HG03565 (cell line): ENCODE measurements at regions not wholly inside any gene's neighbourhood (a gene's known extent, or its start where the extent isn't known, plus 50 kb on each side); places are given as distances from the start of the nearest gene placed in this dataset.
"Not testable (repeated sequence)": the region's sequence is repeated elsewhere in the genome, so short reads cannot be mapped to it uniquely, and the experiment has no call there.

ENCODE experiments used
- ATAC-seq: cut with Tn5 transposase; IDR thresholded peaks from one replicate; pipeline ENCODE4 v1.9.1; 2021; ENCODE audit warnings: mild to moderate bottlenecking, moderate library complexity; ENCODE audit not compliant: unreplicated experiment

DNA sequence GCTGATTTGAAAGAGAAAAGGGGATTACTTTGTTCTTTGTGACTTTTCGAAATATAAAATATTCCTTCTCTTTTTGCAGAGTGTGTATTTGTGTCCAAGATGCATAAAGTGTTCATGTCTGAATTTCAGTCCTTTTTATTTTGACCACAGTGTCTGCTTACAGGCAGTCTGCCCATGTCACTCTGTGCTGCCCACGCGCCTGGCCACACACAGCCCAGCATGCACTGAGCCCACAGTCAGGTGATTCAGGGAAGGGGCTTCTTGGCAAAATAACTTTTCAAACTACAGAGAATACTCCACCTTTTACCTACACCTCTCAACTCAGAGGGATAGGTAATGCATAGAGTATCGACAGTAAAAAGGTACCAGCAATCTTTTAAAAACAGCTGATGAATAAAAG, 142.5 kb upstream of the TRPC4 start:
- no peak for ATAC-seq

DNA sequence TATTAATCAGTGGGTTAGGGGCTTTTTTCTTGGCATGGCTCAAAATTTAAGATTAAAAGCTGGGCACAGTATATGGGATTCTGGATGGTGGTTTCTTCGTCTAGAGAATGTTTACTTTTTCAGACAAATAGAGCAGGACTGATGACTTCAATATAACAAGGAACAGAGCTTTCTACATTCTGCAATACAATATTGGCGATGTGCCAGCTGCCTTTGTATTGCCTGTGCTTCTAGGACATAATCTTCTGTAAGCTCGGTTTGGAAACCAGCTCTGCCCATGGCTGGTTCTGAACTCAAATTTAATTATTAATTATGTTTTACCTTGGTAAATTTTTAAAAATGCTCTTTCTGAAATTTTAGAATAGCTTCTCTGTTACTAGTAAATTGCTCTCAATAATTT, 139.1 kb upstream of the TRPC4 start:
- no peak for ATAC-seq

DNA sequence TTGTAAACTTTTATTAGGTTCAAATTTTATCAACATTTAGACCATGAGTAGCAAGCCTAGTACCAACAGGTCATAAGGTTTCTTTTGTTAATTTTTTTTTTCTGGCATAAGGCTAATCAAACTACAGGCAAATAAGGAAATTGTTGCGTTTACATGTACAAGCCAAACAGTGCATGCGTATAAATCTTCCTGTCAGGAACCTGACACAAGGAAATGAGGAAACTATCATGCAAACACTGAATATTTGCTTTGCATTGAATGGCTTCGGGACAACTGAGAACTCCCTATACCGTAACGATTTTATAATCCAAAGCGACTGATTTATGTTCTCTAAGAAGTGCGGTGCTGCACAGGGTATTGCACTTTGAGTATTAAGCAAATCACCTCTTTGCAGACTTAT, 133.0 kb upstream of the TRPC4 start:
- no peak for ATAC-seq

DNA sequence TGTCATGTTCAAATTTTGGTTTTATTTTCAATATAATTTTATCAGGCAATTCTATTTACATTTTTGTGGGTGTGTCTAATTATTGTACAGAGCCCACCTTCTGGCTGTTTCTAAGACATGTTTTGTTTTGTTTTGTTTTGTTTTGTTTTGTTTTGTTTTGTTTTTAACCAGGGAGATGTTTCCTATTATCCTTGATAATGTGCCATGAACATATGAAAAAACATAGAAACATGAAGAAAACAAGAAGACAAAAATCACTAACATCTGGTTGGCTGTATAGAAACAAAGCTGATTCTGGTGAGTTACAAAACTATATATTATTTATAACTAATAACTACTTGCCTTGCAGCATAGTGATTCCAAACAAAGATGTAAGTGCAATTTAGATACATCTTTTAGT, 128.1 kb upstream of the TRPC4 start:
- no peak for ATAC-seq

DNA sequence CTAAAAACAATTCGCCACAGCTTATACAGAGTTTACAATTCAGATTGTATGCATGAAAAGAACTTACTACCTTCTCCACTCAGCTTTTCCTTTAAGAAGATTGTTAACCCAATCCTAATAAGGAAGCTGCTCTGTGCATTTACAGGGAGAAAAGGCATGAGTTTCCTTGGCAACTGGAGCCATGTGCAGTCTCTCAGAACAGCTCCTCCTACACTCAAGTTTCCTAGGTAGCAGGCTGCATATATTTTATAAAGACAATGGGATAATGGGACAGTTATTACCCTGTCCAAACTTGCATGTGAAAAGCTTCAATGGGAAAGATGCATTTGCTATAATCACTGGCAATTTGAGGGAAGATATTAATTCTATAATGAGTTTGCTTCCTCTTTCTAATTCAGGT, 125.5 kb upstream of the TRPC4 start:
- ATAC-seq, result no peak

DNA sequence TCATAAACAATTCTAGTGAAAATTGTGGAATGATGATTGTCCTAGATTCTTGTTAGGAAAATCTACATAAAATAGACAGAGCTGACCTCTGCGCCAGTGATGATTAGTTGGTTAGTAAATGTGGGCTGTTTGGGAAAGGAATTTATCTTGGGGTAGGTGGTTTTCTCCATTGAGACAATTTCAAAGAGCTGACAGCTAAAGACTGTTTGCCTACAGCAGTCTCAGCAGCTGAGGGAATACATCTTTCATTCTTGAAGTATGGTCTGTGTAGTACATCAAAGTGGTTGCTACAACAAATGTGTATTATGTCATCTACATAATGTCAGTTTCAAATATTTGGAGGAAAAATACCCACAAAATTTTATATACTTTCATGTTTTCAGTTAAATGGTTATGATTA, 117.2 kb upstream of the TRPC4 start:
- no peak for ATAC-seq

DNA sequence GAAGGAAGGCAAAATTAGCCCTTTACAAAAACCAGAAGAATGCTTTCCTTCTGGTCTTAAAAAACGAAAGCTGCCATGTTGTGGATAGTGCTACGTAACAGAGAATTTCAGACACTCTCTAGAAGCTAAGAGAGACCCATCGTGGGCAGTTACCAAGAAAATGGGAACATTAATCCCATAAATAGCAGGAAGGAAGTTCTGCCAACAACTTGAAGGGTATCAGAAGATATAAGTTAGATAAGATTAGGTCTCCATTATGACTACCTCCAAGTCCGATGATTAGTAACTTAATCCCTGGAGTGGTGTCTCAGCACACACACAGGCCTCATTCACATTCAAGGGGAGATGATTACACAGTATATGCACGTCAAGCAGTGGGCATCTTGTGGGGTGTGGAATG, 115.7 kb upstream of the TRPC4 start:
- no peak for ATAC-seq

DNA sequence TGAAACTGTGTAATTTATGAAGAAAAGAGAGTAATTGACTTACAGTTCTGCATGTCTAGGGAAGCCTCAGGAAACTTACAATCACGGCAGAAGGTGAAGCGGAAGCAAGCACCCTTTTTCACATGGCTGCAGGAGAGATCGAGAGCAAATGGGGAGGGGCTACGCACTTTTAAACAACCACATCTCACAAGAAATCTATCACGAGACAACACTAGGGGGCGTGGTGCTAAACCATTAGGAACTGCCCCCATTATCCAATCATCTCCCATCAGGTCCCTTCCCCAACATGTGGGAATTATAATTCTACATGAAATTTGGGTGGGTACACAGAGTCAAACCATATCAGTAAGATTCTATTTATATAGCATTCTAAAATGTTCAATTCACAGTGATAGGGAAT, 114.8 kb upstream of the TRPC4 start:
- no peak for ATAC-seq

DNA sequence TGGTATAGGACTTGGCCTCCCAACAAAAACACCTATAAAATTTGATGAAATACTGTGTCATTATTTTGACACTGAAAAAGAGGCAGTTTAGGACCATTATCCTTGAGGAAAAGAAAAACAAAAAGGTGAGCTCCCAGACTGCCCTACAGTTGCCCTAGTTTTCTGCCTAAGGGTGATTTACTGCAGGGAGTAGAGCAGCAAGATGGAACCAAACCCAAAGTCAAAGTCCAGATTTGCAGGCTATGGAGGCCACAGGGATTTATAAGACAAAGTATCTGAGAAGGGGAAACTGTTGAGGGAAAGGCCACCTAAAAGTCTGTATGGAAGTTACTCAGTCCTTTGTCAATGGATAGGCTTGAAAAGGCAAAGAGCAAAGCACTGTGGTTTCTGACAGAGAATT, 112.4 kb upstream of the TRPC4 start:
- ATAC-seq, result no peak

DNA sequence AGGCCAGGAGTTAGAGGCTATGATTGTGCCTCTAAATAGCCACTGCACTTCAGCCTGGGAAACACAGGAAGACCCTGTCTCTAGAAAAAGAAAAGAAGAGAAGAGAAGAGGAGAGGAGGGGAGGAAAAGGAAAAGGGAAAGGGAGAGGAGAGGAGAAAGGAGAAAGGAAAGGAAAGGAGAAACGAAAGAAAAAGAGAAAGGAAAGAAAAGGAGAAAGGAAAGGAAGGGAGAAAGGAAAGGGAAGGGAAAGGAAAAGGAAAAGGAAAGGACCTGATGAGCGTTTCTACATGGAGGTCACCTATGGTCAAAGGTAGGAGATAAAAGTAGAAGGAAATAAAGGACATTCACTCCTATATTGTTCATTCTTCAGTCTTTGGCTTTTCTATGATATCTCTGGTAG, 109.1 kb upstream of the TRPC4 start:
- ATAC-seq, result no peak

DNA sequence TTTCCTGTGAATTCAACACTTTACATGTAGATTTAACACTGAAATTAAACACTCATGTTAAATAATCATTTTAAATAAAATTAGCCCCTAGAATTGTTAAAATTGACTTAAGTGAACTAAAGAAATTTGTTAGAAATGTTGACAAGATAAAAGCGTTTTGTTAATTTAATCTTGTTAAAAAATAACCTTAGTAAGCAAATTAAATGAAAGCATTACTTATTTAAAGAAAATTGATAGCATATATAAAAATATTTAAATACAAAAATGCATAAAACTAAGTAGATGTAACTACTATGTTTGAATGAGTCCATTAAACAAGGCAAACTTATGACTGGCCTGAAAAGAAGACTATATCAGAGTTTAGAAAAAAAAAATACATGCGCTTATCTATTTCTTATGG, 99.0 kb upstream of the TRPC4 start:
- ATAC-seq, result no peak

DNA sequence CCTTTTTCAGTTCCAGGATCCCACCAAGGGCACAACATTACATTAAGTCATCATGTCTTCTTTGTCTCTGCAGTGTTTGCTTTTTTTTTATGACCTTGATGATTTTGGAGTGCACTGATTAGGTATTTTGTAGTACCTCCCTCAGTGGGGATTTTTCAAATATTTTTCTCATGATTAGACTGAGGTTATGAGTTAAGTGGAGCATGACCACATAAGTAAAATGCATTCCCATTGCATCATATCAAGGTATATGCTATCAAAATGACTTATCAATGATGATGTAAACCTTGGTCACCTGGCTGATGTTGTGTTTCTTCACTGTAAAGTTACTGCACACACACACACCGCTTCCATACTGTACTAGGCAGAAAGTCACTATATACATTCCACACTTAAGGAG, 96.7 kb upstream of the TRPC4 start:
- ATAC-seq, result no peak

DNA sequence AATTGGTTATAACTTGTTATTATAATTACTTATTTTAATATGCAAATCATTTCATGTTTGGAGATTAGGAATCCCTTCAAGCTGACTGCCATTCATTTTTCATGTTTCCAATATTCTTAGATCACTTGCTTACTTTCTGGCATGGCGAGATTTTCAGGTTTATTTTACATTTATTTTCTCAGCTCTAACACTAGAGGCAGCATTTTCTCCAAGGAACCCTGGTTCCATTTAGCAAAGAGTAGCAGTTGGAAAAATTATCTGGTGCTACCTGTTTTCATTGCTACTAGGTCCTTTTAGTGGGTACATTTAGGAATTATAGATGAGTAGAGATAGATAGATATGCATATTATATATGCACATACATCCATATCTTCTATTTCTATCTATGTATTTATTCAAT, 90.9 kb upstream of the TRPC4 start:
- no peak for ATAC-seq

DNA sequence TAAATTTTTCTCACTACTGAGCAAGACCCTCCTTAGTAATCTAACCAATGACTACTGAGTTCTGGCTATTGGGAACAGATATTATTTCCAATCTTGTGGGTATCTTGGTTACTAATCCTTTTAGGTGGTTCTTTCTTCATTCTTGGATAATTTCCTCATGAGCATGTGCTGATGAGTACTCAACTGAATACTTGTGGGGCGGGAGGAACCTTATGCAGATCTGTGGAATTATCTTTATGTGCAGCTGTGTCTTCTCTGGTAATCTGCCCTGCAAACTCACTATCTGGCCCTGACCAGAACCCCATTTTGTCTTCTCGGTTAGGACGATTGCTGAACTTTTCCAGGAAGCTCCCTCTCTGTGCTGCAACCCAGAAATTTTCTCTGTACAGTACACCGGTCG, 89.7 kb upstream of the TRPC4 start:
- ATAC-seq, result no peak

DNA sequence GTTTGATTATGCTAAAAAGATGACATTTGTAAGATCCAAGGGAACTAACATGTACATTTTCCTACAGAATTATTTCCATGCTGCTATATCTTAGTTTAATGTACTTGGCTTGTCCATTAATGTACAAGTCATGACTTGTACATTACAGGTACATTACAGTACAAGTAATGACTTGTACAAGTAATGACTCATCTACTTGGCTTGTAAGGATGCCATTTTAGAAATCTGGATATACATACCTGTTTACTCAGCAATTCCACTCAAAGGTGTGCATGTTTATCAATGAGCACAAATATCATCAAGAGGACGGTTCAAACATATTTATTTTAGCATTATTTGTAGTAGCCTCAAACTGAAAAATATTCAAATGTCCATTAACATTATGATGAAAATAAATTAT, 87.0 kb upstream of the TRPC4 start:
- ATAC-seq, result no peak

DNA sequence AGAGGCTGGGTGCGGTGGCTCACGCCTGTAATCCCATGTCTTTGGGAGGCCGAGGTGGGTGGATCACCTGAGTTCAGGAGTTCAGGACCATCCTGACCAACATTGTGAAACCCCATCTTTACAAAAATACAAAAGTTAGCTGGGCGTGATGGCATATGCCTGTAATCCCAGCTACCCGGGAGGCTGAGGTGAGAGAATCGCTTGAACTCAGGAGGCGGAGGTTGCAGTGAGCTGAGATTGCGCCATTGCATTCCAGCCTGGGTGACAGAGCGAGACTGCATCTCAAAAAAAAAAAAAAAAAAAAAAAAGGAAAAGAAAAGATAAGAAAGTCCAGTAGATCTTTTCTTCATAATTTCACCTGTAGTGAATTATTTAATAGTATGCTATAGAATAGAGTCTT, 85.0 kb upstream of the TRPC4 start:
- not testable (repeated sequence) for ATAC-seq

DNA sequence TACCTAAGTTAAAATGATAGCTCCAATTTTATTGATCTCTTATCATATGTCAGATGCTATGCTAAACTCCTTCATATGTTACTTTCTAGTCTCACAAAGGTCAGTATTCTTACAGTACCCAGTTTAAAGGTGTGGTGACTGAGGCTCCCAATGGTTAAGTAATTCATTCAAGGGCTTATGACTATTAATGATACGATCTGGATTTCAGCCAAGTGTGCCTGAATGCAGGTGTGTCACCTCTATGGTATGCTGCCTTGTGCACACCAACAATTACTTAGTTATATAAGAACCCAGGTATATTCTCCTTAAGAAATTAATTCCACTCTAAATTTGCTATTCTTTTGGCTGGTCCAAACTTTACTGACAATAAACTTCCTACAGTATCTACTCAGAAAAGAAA, 84.6 kb upstream of the TRPC4 start:
- ATAC-seq, result no peak

DNA sequence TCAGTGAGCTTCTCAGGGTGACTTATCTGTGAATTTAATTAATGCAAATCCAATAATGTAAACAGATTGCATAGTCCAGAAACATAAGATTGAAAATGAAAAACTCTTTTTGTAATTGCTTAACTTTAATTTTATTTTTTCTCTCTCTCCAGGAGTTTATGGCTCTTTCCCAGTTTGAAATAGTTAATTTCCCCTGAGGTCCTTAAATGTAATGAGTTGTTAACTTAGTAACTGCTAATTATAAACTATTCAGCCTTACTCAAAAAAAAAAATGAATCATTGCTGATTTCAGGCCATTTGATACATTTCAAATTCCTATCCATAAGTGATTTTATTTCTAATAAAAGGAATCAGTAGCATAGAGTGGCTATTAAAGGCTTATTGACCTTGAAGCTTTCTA, 84.1 kb upstream of the TRPC4 start:
- no peak for ATAC-seq

DNA sequence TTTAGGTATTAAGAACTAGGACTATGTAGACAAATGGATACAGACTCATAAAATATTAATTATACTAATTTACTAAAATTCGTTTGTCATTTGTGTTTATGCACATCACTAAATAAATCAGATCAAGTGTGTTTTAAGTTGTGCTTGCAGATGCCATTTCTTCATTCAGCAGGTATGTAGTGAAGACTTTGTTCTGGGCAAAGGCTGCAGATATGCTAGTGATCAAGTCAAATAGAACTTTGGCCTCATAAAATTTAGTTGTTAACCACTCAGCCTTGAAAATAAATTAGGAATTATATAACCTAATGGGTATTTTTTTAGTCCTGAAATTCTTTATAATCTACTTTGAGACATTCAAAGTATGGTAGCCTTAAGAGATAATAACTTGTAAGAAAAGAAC, 80.4 kb upstream of the TRPC4 start:
- ATAC-seq, result no peak

DNA sequence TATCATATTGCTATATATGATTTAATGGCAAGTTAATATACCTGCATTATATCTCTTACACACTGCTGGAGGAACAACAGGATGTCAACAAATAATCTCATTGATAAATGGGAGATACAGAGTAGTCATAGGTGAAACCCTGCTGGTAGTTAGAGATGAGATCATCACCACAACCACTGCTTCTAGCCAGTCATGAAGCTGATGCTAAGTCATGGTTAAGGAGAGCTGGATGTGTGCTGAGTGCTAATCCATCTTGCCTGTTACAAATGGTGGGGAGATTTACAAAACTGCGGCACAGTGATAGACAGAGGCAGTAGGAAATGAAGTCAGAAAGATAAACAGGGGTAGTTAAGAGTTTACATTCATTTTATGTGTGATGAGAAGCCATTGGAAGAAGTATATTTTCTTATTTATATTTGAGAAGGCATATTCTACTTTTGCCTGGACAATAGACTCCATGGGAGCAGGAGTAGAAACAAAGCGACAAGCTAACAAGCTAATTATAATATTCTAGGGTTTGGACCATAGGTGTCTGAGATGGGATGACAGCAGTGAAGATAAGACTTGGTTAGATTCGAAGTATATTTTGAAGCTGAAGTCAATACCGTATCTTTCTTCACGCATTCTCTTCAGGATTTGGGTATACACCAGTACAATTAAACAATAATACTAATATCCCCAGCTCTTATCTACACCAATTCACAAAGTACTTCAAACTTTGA, 78.0 kb upstream of the TRPC4 start:
- ATAC-seq, result no peak

DNA sequence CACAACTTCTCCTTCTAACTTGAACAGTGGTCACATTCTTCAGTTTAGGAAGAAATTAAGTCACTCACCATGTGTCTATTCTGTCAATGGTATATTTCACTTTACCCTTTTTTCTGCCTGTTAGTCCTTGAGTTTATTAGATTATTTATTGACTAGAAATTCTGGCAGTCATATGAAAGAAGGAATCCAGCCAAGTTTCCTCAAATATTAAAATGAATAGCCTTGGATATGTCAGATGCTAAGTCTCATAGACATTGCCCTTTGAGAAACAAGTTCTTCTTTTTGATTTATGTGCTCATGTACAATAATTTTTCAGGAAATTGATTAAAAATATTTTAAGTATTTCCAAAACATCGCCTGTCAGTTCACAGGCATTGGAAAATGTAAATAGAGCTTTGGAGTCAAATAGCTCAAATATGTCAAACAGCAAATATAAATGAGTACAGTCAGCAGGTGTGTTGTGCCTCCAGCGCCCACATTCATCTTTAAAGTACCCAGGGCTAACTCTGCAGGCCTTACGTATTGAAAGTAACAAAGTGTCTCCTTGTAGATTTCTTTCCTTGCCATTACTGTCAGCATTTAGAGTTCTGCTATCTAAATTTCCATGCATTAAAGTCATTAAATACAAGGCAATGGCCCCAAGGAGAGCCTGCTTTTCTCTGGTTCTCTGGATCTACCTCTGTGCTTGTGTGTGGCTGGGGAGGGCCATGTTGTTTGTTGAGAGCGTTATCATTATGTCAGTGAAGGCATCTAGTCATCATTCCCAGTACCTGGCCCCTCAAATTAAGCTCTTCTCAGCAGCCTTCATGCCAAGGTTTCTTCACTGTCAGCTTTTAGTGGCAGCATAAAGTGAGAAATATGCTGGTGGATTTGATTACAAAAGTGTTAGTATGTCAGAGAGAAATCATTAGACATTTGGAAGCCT, 76.3 kb upstream of the TRPC4 start:
- no peak for ATAC-seq

DNA sequence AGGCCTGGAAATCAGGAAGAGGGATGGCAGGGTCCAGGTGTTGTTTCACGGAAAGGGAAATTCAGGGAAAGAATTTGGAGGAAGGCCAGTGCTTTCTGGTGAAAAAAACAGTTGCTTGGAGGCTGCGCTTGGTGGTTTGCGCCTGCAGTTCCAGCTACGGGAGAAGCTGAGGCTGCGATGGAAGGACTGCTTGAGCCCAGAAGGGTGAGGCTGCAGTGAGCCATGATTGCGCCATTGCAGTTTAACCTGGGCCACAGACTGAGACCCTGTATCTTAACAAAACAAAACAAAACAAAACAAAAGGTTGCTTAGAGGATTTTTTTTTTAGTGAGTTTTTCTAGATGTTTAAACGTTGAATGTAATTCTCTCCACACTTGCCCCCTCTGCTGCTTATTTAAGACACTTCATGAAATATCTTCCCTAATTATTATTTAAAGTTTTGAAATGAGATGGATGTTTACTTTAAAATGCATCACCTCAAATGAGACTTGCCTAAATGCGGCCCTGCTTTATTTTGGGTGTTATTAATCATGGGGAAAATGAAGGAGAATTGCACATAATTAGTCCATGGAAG, 75.4 kb upstream of the TRPC4 start:
- ATAC-seq, result no peak
